Neural progenitor cell (in vitro differentiated cells): ENCODE measurements at regions not wholly inside any gene's neighbourhood (a gene's known extent, or its start where the extent isn't known, plus 50 kb on each side); places are given as distances from the start of the nearest gene placed in this dataset.

Experiments
- DNase-seq: peaks from one replicate; pipeline ENCODE4 v3.0.0-alpha.2; 2016; ENCODE audit warnings: low spot score
- H2AFZ ChIP-seq: fragments of 200-600 bp; sonication (generic); replicated peaks from 2 replicates; pipeline ENCODE4 v1.6.1; 2016; ENCODE audit warnings: antibody characterized with exemption
- H3F3A ChIP-seq: fragments of 200-600 bp; sonication (generic); 2 replicates; pipeline ENCODE4 v1.6.1; 2016; ENCODE audit warnings: antibody characterized with exemption, low read depth
- H3K27ac ChIP-seq: fragments of 200-600 bp; sonication (generic); 2 replicates; pipeline ENCODE4 v1.5.1; 2016; ENCODE audit warnings: mild to moderate bottlenecking
- H3K27me3 ChIP-seq: fragments of 200-600 bp; sonication (generic); 2 replicates; pipeline ENCODE4 v1.6.1; 2016; ENCODE audit warnings: mild to moderate bottlenecking, moderate library complexity
- H3K36me3 ChIP-seq: fragments of 200-600 bp; sonication (generic); 2 replicates; pipeline ENCODE4 v1.5.1; 2016
- H3K4me1 ChIP-seq: fragments of 200-600 bp; sonication (generic); 2 replicates; pipeline ENCODE4 v1.6.1; 2016; ENCODE audit warnings: mixed run types
- H3K4me2 ChIP-seq: fragments of 200-600 bp; sonication (generic); 2 replicates; pipeline ENCODE4 v1.6.1; 2016
- H3K4me3 ChIP-seq: fragments of 200-600 bp; sonication (generic); 2 replicates; pipeline ENCODE4 v1.5.1; 2016
- H3K79me2 ChIP-seq: fragments of 200-600 bp; sonication (generic); 2 replicates; pipeline ENCODE4 v1.6.1; 2016; ENCODE audit warnings: low read depth
- H3K9ac ChIP-seq: fragments of 200-600 bp; sonication (generic); 2 replicates; pipeline ENCODE4 v1.6.1; 2016
- H3K9me3 ChIP-seq: fragments of 200-600 bp; sonication (generic); 2 replicates; pipeline ENCODE4 v1.5.1; 2016; ENCODE audit warnings: low read depth
- H4K20me1 ChIP-seq: fragments of 200-600 bp; sonication (generic); 2 replicates; pipeline ENCODE4 v1.6.1; 2016; ENCODE audit warnings: low read depth
- H3K27ac Mint-ChIP-seq: 3 replicates; pipeline ENCODE4 v1.8.0; 2021; ENCODE audit warnings: mixed read lengths
- H3K27me3 Mint-ChIP-seq: 2 replicates; pipeline ENCODE4 v1.8.0; 2022; ENCODE audit warnings: low read depth, mild to moderate bottlenecking, inconsistent platforms, moderate library complexity, mixed read lengths; ENCODE audit not compliant: insufficient read depth
- H3K36me3 Mint-ChIP-seq: 3 replicates; pipeline ENCODE4 v1.8.0; 2021; ENCODE audit warnings: mixed read lengths
- H3K4me1 Mint-ChIP-seq: 3 replicates; pipeline ENCODE4 v1.8.0; 2021; ENCODE audit warnings: mixed read lengths
- H3K4me3 Mint-ChIP-seq: 3 replicates; pipeline ENCODE4 v1.8.0; 2021; ENCODE audit warnings: mild to moderate bottlenecking, moderate library complexity, mixed read lengths
- H3K9me3 Mint-ChIP-seq: 3 replicates; pipeline ENCODE4 v1.8.0; 2020; ENCODE audit warnings: mixed read lengths
- CTCF ChIP-seq: fragments of 200-600 bp; sonication (generic); IDR thresholded peaks from 2 replicates; pipeline ENCODE4 v1.5.1; 2017; ENCODE audit warnings: antibody characterized with exemption, mild to moderate bottlenecking
- EZH2 ChIP-seq: fragments of 200-600 bp; sonication (generic); IDR thresholded peaks from 2 replicates; pipeline ENCODE4 v1.6.1; 2017; ENCODE audit warnings: antibody characterized with exemption, mild to moderate bottlenecking, moderate library complexity
- EZH2phosphoT487 ChIP-seq: fragments of 200-600 bp; sonication (generic); IDR thresholded peaks from 2 replicates; pipeline ENCODE4 v1.6.1; 2017; ENCODE audit warnings: antibody characterized with exemption

- Histone ChIP-seq H3F3A (no peaks in the 10 kb centered on the region), H2AFZ (no peak overlapping the region), H3K9me3 (no peaks in the 10 kb centered on the region), H3K27ac (no peak overlapping the region), H3K9ac (no peak overlapping the region), H3K4me1 (peaks cover 19% of the 10 kb centered on the region), H3K27me3 (no peaks in the 10 kb centered on the region), H3K36me3 (no peaks in the 10 kb centered on the region), H3K79me2 (no peaks in the 10 kb centered on the region), H4K20me1 (no peaks in the 10 kb centered on the region), H3K4me2 (no peak overlapping the region), H3K4me3 (no peak overlapping the region)
- DNase-seq = no peak
- Mint-ChIP-seq H3K27me3 (peaks cover 14% of the 10 kb centered on the region), H3K27ac (no peak overlapping the region), H3K4me1 (peaks cover 32% of the 10 kb centered on the region), H3K4me3 (no peak overlapping the region), H3K9me3 (peaks cover 4% of the 10 kb centered on the region), H3K36me3 (no peaks in the 10 kb centered on the region)
- TF ChIP-seq CTCF (no peak), EZH2 (no peak), EZH2phosphoT487 (no peak)
These were observed 234.3 kb downstream of the TLE3 start for GRCh38 chr15:69863446-69863845.

GRCh38 chr15:69865369-69865768 lies 232.3 kb downstream of the TLE3 start:
- no peaks in the 10 kb centered on the region for H4K20me1 ChIP-seq
- DNase-seq = no peak
- TF ChIP-seq EZH2 (no peak), CTCF (no peak), EZH2phosphoT487 (no peak)
- H3K9ac ChIP-seq = no peak overlapping the region
- peaks cover 22% of the 10 kb centered on the region for H3K4me1 ChIP-seq
- Mint-ChIP-seq H3K9me3 (peaks cover 3% of the 10 kb centered on the region), H3K4me1 (peaks cover 32% of the 10 kb centered on the region), H3K27ac (no peak overlapping the region), H3K36me3 (no peaks in the 10 kb centered on the region), H3K27me3 (peaks cover 12% of the 10 kb centered on the region), H3K4me3 (no peak overlapping the region)
- no peak overlapping the region for H3K27ac ChIP-seq
- no peak overlapping the region for H3K4me2 ChIP-seq
- no peaks in the 10 kb centered on the region for H3F3A ChIP-seq
- H2AFZ ChIP-seq = no peak overlapping the region
- H3K36me3 ChIP-seq = no peaks in the 10 kb centered on the region
- no peaks in the 10 kb centered on the region for H3K27me3 ChIP-seq
- no peaks in the 10 kb centered on the region for H3K79me2 ChIP-seq
- H3K9me3 ChIP-seq = no peaks in the 10 kb centered on the region
- no peak overlapping the region for H3K4me3 ChIP-seq

GRCh38 chr15:69868756-69869155 lies 229.0 kb downstream of the TLE3 start:
- no peak overlapping the region for H3K4me3 Mint-ChIP-seq
- H3K36me3 Mint-ChIP-seq = no peaks in the 10 kb centered on the region
- Histone ChIP-seq H4K20me1 (no peaks in the 10 kb centered on the region), H3K27ac (no peak overlapping the region), H3K4me2 (no peak overlapping the region), H3K9ac (no peak overlapping the region), H3K9me3 (peaks cover 4% of the 10 kb centered on the region), H3K4me1 (peaks cover 4% of the 10 kb centered on the region), H3K27me3 (no peaks in the 10 kb centered on the region), H3K36me3 (no peaks in the 10 kb centered on the region), H2AFZ (no peak overlapping the region), H3K79me2 (no peaks in the 10 kb centered on the region), H3F3A (no peaks in the 10 kb centered on the region), H3K4me3 (no peak overlapping the region)
- no peak overlapping the region for H3K27ac Mint-ChIP-seq
- H3K4me1 Mint-ChIP-seq = peaks cover 5% of the 10 kb centered on the region
- peaks cover 4% of the 10 kb centered on the region for H3K27me3 Mint-ChIP-seq
- peaks cover 5% of the 10 kb centered on the region for H3K9me3 Mint-ChIP-seq
- DNase-seq = no peak
- TF ChIP-seq EZH2phosphoT487 (no peak), EZH2 (no peak), CTCF (no peak)
